ELR (cell line): ENCODE measurements at regions not wholly inside any gene's neighbourhood (a gene's known extent, or its start where the extent isn't known, plus 50 kb on each side); places are given as distances from the start of the nearest gene placed in this dataset.

ENCODE experiments used
- DNase-seq: peaks from one replicate; pipeline ENCODE4 v3.0.0-alpha.2; 2015; ENCODE audit warnings: low read depth

GRCh38 chr2:196249171-196249570 is 77.8 kb upstream of the STK17B start:
- peak; percentile 39 for DNase-seq

DNA sequence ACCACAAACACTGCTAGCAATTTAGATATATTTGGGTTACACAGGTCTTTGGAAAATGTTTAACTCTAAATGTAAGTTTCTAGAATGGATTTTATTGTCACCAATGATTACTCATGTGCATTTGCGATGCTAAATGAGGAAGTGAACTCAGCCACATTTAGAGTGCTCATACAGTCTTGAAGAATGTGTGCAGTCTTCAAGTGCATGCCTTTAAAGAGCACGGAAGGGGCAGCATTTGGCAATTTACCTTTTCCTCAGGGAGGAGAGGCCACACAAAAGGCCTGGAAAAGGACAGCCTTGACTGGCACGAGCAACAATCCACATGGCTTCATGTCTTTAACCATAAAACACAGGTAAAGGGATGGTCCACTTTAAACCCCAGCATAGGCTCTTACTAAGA is 78.5 kb upstream of the STK17B start:
- DNase-seq = peak; percentile 68

DNA sequence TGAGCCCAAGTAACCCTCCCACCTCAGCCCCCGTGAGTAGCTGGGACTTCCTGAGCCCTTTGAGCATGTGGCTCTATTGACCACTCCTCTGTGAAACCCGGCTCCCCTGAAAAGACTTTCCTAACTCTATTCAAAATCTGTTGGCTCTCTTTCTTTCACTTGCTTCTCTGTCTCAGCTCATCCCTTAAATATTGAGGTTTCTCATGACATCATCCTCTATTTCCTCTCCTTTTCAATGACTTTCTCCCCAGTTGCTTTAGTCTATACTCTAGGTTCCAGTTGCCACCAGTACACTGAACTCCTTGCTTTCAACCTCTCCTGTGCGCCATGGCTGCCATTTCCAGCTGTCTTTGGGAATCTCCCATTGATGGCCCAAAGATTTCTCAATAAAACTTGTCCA is 79.8 kb upstream of the STK17B start:
- DNase-seq = no peak

DNA sequence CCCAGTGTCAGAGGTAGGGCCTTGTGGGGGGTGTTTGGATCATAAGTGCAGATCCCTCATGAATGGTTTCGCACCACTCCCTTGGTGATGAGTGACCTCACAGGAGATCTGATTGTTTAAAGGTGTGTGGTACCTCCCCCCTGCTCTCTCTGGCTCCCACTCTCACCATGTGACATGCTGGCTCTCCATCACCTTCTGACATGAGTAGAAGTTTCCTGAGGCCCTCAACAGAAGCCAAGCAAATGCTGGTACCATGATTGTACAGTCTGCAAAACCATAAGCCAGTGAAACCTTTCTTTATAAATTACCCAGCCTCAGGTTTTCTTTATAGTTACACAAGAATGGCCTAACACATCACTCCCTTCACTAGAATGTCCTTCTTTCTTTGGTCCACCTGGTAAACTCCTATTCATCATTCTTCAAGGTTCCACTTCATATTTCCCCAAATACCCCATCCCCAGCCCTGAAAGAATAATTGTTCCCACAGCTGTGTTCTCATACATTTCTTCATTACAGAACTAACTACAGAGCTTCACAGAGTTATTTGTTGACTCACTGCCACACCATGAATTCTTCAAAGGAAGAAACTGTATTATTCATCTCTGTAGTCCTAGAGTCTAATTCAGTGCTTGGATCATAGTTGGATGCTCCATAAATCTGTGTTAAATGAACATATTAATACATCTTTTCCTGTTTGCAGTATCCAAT is 81.2 kb upstream of the STK17B start:
- DNase-seq = peak; percentile 60

DNA sequence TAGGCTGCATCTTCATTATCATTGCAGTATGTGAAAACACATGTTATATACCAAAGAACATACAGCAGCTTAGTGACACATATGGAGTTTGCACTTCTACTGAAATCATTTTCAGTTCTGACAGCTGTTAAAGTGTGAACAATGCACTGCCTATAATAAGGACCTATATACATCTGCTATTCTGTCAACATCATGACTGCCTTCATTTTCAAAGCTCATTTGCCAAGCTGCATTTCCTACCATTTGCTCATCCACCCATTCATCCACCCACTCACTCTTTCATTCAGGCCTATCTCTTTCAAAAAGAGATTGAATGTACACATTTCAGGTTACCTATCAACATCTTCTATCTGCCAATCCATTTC is 81.7 kb upstream of the STK17B start:
- DNase-seq = no peak

DNA sequence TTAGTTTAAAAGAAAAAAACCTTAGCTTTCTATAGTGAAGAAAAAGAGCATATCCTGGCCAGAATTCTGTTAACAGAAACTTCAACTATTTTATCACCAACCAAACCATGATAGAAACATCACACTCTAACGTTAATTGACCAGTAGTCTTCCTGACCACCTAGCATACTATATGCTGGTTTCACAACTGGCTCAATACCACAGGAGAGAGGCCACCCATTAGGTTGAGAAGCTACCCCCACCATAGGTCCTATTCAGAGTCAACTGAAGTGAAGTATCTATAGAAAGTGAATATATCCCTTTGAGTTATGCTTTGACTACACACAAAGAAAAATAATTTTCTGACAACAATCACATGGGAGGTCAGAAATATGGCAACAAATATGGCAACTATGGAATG is 85.2 kb upstream of the STK17B start:
- no peak for DNase-seq

DNA sequence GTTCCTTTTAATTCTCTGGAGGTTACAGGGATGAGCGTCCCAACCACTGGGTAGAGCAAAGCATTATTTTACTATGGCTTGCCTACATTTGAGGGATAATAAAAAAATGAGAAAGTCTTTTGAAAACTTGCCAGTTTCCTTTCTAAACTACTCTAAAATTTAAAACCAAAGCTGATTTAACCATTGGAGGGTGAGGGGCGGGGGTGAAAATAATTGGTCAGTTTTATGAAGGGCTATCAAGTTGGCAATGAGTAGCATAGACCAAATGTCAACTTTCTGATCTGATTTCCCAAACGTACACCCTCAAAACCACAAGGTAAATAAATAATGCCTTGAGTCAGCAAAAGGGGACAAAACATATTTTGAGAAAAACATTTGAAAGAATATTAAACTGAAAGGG is 85.7 kb upstream of the STK17B start:
- no peak for DNase-seq

GRCh38 chr2:196258407-196258806 is 87.0 kb upstream of the STK17B start:
- DNase-seq = no peak

GRCh38 chr2:196259507-196260481 is 88.4 kb upstream of the STK17B start:
- peak; percentile 94 for DNase-seq

- DNase-seq = no peak
Observed at GRCh38 chr2:196260546-196260945, 89.2 kb upstream of the STK17B start.

- DNase-seq = no peak
Observed at GRCh38 chr2:196262606-196263005, 91.2 kb upstream of the STK17B start.

DNA sequence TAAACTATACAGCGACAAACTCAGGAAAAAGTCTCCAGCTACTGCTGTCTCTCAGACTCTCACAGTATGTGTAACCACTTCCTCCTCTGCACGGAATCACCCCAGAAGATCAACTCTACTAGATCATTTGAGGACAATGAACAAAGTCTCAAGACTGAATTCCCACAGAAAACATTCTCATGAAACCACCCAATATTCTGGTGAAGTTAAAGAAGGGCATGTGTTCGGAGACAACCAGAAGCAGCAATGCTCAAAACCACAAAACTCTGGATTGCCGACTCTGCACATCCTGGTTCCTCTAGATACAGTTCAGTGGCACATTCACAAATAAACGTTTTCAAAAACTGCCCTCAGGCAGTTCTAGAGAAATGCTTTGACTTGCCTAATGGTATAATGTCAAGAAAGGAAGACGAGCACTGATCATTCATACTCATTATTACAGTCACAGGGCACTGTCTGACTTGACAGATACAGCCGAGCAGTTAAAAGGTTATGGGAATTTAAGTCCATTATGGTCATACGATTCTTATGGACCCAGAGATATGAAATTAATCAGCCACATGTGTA is 91.9 kb upstream of the STK17B start:
- DNase-seq = peak; percentile 77

DNA sequence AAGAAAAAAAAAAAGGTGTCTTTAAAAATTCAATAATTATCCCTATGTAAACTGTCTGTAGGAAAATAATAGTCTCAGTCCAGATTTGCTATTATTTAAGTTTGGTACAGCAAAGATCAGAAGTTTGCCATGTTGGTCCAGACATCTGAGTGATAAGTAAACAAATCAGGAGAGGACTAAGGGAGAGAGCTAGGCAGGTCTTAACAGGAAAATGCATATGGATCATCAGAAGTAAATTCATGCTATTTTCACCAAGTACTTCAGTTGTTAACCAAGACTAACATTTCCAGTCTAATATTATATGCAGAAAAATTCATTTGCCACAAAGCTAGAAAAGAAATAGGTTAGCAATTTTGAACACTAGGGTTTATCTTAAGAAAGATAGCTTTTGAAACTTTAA is 95.0 kb upstream of the STK17B start:
- DNase-seq = no peak

- DNase-seq = no peak
Observed at GRCh38 chr2:196266855-196267254, 95.5 kb upstream of the STK17B start.

- peak; percentile 32 for DNase-seq
Observed at GRCh38 chr2:196268025-196268424, 96.6 kb upstream of the STK17B start.

DNA sequence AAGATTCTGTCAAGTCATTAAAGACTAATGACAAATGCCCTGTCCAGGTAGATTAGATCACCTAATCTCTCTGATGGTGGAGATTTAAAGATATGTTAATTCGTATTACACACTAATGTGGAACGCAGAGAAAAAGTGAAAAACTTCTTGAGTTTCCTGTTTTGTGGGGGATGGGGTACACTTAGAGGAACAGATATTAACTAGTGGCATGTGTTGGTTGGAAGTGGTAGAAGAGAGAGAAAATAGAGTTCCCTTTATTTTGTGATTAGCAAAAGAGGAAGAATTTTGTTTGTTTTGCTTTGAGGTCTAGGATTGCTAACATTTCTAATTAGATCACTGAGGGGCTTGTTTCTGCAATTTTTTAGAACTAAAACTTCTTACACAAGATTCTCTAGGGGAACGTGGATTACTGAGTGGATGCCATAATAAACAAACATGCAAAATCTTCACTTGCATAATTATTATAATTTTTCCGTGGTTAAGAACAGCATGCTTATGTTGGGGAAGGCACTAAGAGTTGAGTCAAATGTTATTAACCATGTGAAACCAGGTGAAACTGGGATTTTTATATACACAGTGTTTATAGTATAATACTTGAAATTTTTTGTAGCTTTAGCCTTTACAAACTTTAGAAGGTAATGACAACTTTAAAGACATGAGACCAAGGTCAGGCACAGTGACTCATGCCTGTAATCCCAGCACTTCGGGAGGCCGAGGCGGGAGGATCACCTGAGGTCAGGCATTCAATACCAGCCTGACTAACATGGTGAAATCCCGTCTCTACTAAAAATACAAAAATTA is 97.4 kb upstream of the STK17B start:
- DNase-seq = peak; percentile 50

- DNase-seq = no peak
Observed at GRCh38 chr2:196271795-196272194, 100.4 kb upstream of the STK17B start.

- peak; percentile 48 for DNase-seq
Observed at GRCh38 chr2:196274387-196274809, 103.0 kb upstream of the STK17B start.

DNA sequence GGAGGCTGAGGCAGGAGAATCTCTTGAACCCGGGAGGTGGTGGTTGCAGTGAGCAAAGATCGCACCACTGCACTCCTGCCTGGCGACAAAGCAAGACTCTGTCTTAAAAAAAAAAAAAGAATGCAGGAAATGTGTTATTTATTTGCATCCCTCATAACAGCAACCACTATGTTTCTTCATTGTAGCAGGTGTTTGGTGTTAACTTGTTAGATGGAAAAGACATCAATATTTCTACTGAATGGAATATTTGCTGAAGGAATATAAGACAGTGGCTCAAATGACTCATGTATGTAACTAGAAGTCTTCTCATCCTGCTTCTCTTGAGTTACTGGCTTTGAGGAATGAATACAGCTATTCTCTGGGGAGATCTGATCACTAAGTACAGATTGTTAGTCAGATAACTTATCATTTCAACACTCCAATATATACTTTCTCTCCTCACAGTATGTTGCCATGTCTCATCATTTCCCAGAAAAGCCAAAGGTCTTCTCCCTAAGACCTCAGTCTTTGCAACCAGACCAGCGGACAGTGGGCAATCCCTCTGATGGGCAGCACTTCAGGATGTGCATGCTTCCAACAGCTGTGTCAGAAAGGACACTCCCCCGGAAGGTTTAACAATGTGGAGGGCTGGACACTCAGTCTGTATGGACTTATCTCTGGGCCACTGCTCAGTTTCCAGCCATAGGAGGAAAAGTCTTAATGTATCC is 104.4 kb upstream of the STK17B start:
- DNase-seq = peak; percentile 76

- DNase-seq = no peak
Observed at GRCh38 chr2:196276421-196276820, 105.0 kb upstream of the STK17B start.

- peak; percentile 73 for DNase-seq
Observed at GRCh38 chr2:196277002-196277401, 105.6 kb upstream of the STK17B start.
